ENCODE measurements at regions not wholly inside any gene's neighbourhood (a gene's known extent, or its start where the extent isn't known, plus 50 kb on each side); places are given as distances from the start of the nearest gene placed in this dataset.

DNA sequence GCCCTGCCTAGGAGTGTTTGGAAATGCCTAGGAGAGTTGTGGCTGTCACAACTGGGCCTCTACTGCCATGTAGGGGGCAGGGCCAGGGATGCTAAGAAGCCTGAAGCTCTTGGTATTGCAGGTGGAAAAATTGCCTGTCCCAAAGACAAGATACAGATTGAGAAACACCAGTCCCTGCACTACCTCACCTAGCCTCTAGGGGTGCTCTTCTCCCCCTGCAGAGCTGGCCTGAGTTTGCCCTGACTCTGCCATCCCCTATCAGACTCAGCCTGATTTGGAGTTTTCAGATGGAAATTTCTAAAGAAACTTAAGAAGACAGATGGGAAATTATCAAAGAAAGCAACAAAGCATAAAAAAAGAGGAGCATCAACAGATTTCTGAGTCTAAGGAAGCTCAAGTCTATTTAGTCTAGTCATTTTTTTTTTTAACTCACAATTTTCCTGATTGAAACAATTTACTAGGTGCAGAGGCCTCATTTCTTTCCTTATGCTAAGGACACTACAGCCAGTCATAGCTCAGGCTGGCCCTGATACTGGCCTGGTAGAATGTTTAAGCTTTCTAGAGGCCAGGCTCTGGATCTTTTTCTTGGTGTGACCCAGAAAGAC lies 61.4 kb upstream of the LRRN2 start:
- intact Hi-C loops (cut with micrococcal nuclease), result no loop called here

More for the DNA sequence above, 61.4 kb upstream of the LRRN2 start:
- no peak overlapping the region for H3K4me3 ChIP-seq (replicated peaks in 1 of 2; ENCODE audit: low read depth in 1 of 2, low read length in 2 of 2)
- H3K79me2 ChIP-seq (ENCODE audit: insufficient read depth, low read length), result no peaks in the 10 kb centered on the region
- no peaks in the 10 kb centered on the region for H3K36me3 ChIP-seq (ENCODE audit: control insufficient read depth in 1 of 2, insufficient read depth in 2 of 2, low read length in 2 of 2)
- H4K20me1 ChIP-seq (ENCODE audit: insufficient read depth), result no peaks in the 10 kb centered on the region
- TF ChIP-seq YY1 (IDR thresholded peaks at IDR 0.05; ENCODE audit: extremely low read depth, insufficient replicate concordance, low read depth, low read length) (no peak), CEBPB (IDR thresholded peaks at IDR 0.05; ENCODE audit: low read depth) (peak; percentile 62; the same call in 1 of the 2 replicates), RAD21 (IDR thresholded peaks at IDR 0.05; ENCODE audit: low read depth) (peak; percentile 50), FOSL1 (IDR thresholded peaks at IDR 0.05; ENCODE audit: low read depth) (no peak), POLR2AphosphoS5 (IDR thresholded peaks at IDR 0.05; ENCODE audit: low read depth, low read length) (no peak), CBX3 (IDR thresholded peaks at IDR 0.05; ENCODE audit: low read depth) (peak; percentile 25; the same call in 1 of the 2 replicates), ZNF274 (IDR thresholded peaks at IDR 0.05; ENCODE audit: low read depth, low read length) (no peak), SP1 (IDR thresholded peaks at IDR 0.05; ENCODE audit: low read depth) (no peak), ZFX (IDR thresholded peaks at IDR 0.05) (no peak), EZH2 (IDR thresholded peaks at IDR 0.05) (no peak), POLR2A (IDR thresholded peaks at IDR 0.05; ENCODE audit: borderline replicate concordance, extremely low read depth, insufficient read depth, insufficient read length) (no peak), JUND (IDR thresholded peaks at IDR 0.05) (no peak)
- TF ChIP-seq, protein P1, sequence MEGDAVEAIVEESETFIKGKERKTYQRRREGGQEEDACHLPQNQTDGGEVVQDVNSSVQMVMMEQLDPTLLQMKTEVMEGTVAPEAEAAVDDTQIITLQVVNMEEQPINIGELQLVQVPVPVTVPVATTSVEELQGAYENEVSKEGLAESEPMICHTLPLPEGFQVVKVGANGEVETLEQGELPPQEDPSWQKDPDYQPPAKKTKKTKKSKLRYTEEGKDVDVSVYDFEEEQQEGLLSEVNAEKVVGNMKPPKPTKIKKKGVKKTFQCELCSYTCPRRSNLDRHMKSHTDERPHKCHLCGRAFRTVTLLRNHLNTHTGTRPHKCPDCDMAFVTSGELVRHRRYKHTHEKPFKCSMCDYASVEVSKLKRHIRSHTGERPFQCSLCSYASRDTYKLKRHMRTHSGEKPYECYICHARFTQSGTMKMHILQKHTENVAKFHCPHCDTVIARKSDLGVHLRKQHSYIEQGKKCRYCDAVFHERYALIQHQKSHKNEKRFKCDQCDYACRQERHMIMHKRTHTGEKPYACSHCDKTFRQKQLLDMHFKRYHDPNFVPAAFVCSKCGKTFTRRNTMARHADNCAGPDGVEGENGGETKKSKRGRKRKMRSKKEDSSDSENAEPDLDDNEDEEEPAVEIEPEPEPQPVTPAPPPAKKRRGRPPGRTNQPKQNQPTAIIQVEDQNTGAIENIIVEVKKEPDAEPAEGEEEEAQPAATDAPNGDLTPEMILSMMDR (IDR thresholded peaks at IDR 0.05 in 2 of 3, conservative IDR thresholded peaks at IDR 0.05 in 1 of 3; ENCODE audit: borderline replicate concordance in 1 of 3, insufficient read depth in 1 of 3, low read depth in 2 of 3, low read length in 2 of 3), result peak; percentile 69 to 98 (median 94)
- TF ChIP-seq, protein P2, sequence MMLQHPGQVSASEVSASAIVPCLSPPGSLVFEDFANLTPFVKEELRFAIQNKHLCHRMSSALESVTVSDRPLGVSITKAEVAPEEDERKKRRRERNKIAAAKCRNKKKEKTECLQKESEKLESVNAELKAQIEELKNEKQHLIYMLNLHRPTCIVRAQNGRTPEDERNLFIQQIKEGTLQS (IDR thresholded peaks at IDR 0.05), result no peak
- TF ChIP-seq, protein P3, sequence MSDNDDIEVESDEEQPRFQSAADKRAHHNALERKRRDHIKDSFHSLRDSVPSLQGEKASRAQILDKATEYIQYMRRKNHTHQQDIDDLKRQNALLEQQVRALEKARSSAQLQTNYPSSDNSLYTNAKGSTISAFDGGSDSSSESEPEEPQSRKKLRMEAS (IDR thresholded peaks at IDR 0.05), result no peak
- TF ChIP-seq, protein P4, sequence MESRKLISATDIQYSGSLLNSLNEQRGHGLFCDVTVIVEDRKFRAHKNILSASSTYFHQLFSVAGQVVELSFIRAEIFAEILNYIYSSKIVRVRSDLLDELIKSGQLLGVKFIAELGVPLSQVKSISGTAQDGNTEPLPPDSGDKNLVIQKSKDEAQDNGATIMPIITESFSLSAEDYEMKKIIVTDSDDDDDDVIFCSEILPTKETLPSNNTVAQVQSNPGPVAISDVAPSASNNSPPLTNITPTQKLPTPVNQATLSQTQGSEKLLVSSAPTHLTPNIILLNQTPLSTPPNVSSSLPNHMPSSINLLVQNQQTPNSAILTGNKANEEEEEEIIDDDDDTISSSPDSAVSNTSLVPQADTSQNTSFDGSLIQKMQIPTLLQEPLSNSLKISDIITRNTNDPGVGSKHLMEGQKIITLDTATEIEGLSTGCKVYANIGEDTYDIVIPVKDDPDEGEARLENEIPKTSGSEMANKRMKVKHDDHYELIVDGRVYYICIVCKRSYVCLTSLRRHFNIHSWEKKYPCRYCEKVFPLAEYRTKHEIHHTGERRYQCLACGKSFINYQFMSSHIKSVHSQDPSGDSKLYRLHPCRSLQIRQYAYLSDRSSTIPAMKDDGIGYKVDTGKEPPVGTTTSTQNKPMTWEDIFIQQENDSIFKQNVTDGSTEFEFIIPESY (IDR thresholded peaks at IDR 0.05; ENCODE audit: extremely low read depth, insufficient replicate concordance, low read length), result no peak
- ATAC-seq (peak; percentile 85), DNase-seq (ENCODE audit: low read depth, low spot score) (peak; percentile 53)
- ChIA-PET RAD21 (ENCODE audit: low non-redundant PET in 1 of 2, low total read pairs in 2 of 2, uncharacterized antibody in 2 of 2, unreplicated experiment in 2 of 2) (no interaction called here), CTCF (interaction anchor here (0.8 to 2.8 kb wide), 13 partner anchors 11 to 181 kb away, joined by 3 to 23 read pairs (median 4); no protein-coding TSS in a partner anchor), POLR2A (interaction anchor here (1.1 kb wide), 1 partner anchor 17 kb away, joined by 3 read pairs; no protein-coding TSS in a partner anchor)
- H3K9me3 ChIP-seq (ENCODE audit: control insufficient read depth in 1 of 2, insufficient read depth in 1 of 2, low read depth in 1 of 2, low read length in 2 of 2), result no peaks in the 10 kb centered on the region
- no peaks in the 10 kb centered on the region for H3K9me2 ChIP-seq (ENCODE audit: insufficient read depth)
- H3K27ac ChIP-seq (ENCODE audit: low read depth, low read length), result no peak overlapping the region
- BruUV-seq (replicated peaks), result no TSS peak
- H2AFZ ChIP-seq (ENCODE audit: low read depth, low read length, poor library complexity, severe bottlenecking), result peak overlapping the region; percentile 50
- no peak overlapping the region for H3K9ac ChIP-seq (ENCODE audit: low read length)
- H3K4me1 ChIP-seq (ENCODE audit: control insufficient read depth in 1 of 2, insufficient read depth in 2 of 2, low read length in 2 of 2), result peaks cover 8 to 13% of the 10 kb centered on the region in 2 experiments
- H3K4me2 ChIP-seq (ENCODE audit: low read length), result no peak overlapping the region
- H3K27me3 ChIP-seq (ENCODE audit: insufficient read depth, low read length), result no peaks in the 10 kb centered on the region
